Endothelial cell of umbilical vein (primary cell): ENCODE measurements at regions not wholly inside any gene's neighbourhood (a gene's known extent, or its start where the extent isn't known, plus 50 kb on each side); places are given as distances from the start of the nearest gene placed in this dataset.

Experiments
- BruUV-seq: library from RNA; stranded (reverse); fragments of 400-500 nt; replicated peaks from 2 replicates; lab custom pipeline; 2021; lab: Mats Ljungman, UMichigan
- CTCF ChIA-PET: fragments of 300-600, 350-600 bp; sonication (Branson Sonifier 250); formaldehyde crosslinking; loops from one replicate; lab custom pipeline; 2021; ENCODE audit warnings: antibody characterized with exemption, inconsistent platforms; lab: Charles Lee
- POLR2A ChIA-PET: fragments of 300-600, 350-600 bp; sonication (Branson Sonifier 250); formaldehyde crosslinking; loops from one replicate; lab custom pipeline; 2021; ENCODE audit warnings: antibody characterized with exemption, inconsistent platforms; lab: Charles Lee
- DNase-seq: peaks from one replicate; pipeline ENCODE4 v3.0.0-alpha.2; 2011; ENCODE audit warnings: low read depth, low spot score
- FAIRE-seq: peaks from 2 replicates; lab custom pipeline; 2011; peaks lifted over from hg19 to GRCh38; lab: Jason Lieb, UNC
- H2AFZ ChIP-seq: 2 replicates; pipeline ENCODE4 v1.6.0; 2012; ENCODE audit warnings: low read depth, low read length, control low read depth, inconsistent platforms
- H3K27ac ChIP-seq: 2 replicates; pipeline ENCODE4 v1.5.1; 2011; ENCODE audit warnings: low read depth, mild to moderate bottlenecking, control low read depth, low read length, moderate library complexity; ENCODE audit not compliant: insufficient read depth
- H3K27me3 ChIP-seq, 2 experiments: 2 replicates each; pipeline versions ENCODE4 v1.6.0 to v1.6.1; 2011; ENCODE audit warnings: low read length in 2 of 2, mixed read lengths in 1 of 2; ENCODE audit not compliant: control insufficient read depth in 2 of 2, insufficient read depth in 2 of 2
- H3K36me3 ChIP-seq, 2 experiments: 2 replicates in 1 of 2; 3 replicates in 1 of 2; pipeline ENCODE4 v1.5.1; 2011; ENCODE audit warnings: low read length in 2 of 2, mild to moderate bottlenecking in 1 of 2, moderate library complexity in 1 of 2; ENCODE audit not compliant: control insufficient read depth in 2 of 2, insufficient read depth in 2 of 2; ENCODE audit errors: extremely low read depth in 1 of 2
- H3K4me1 ChIP-seq: 3 replicates; pipeline ENCODE4 v1.5.1; 2011; ENCODE audit warnings: mild to moderate bottlenecking, low read length; ENCODE audit not compliant: control insufficient read depth, insufficient read depth; ENCODE audit errors: extremely low read depth
- H3K4me2 ChIP-seq: 2 replicates; pipeline ENCODE4 v1.6.1; 2011; ENCODE audit warnings: low read length, control low read depth, mixed read lengths; ENCODE audit not compliant: insufficient read depth
- H3K4me3 ChIP-seq, 3 experiments: fragments of 200-600 bp in 1 of 3; sonication (generic), shearing (Covaris generic) in 1 of 3; replicated peaks in 1 of 3; 2 replicates each; pipeline ENCODE4 v1.5.1; 2011 to 2016; ENCODE audit warnings: control low read depth in 3 of 3, low read length in 3 of 3, mild to moderate bottlenecking in 2 of 3, inconsistent platforms in 1 of 3, low read depth in 1 of 3, moderate library complexity in 1 of 3; ENCODE audit not compliant: insufficient read depth in 1 of 3
- H3K79me2 ChIP-seq: 2 replicates; pipeline ENCODE4 v1.6.0; 2012; ENCODE audit warnings: low read length, inconsistent platforms; ENCODE audit not compliant: control insufficient read depth, insufficient read depth
- H3K9ac ChIP-seq: replicated peaks from 2 replicates; pipeline ENCODE3; 2011; ENCODE audit warnings: low read length, control low read depth; ENCODE audit not compliant: insufficient read depth; ENCODE audit errors: extremely low read depth
- H3K9me1 ChIP-seq: replicated peaks from 3 replicates; pipeline ENCODE4 v1.6.0; 2011; ENCODE audit warnings: mild to moderate bottlenecking, low read length; ENCODE audit not compliant: control insufficient read depth, insufficient read depth; ENCODE audit errors: extremely low read depth
- H3K9me3 ChIP-seq: replicated peaks from 2 replicates; pipeline ENCODE4 v1.5.1; 2012; ENCODE audit warnings: low read length, inconsistent platforms; ENCODE audit not compliant: control insufficient read depth, insufficient read depth
- H4K20me1 ChIP-seq: replicated peaks from 2 replicates; pipeline ENCODE3; 2011; ENCODE audit warnings: mild to moderate bottlenecking, low read length; ENCODE audit not compliant: control insufficient read depth, insufficient read depth; ENCODE audit errors: extremely low read depth
- EZH2 ChIP-seq: IDR thresholded peaks from 2 replicates; pipeline ENCODE4 v1.6.1; 2012; ENCODE audit warnings: borderline replicate concordance, low read depth, mild to moderate bottlenecking, moderate library complexity, low read length, inconsistent platforms; ENCODE audit not compliant: severe bottlenecking
- FOS ChIP-seq: IDR thresholded peaks from 2 replicates; pipeline ENCODE4 v1.6.1; 2011; ENCODE audit warnings: mild to moderate bottlenecking, low read length, moderate library complexity, borderline replicate concordance; ENCODE audit not compliant: insufficient read depth
- GATA2 ChIP-seq: IDR thresholded peaks from 2 replicates; pipeline ENCODE4 v1.7.0; 2011; ENCODE audit warnings: low read depth, mild to moderate bottlenecking, moderate library complexity, mixed read lengths, low read length; ENCODE audit not compliant: insufficient read length, insufficient read depth
- JUN ChIP-seq: IDR thresholded peaks from 2 replicates; pipeline ENCODE4 v1.6.1; 2011; ENCODE audit warnings: borderline replicate concordance, low read depth; ENCODE audit not compliant: insufficient read length, insufficient read depth
- MAX ChIP-seq: IDR thresholded peaks from 2 replicates; pipeline ENCODE4 v1.6.1; 2011; ENCODE audit not compliant: insufficient read depth, insufficient read length
- MYC ChIP-seq: IDR thresholded peaks from one replicate; pipeline ENCODE4 v1.6.1; 2011; ENCODE audit warnings: mild to moderate bottlenecking, low read depth, low read length
- POLR2A ChIP-seq: IDR thresholded peaks from 2 replicates; pipeline ENCODE4 v1.6.1; 2012; ENCODE audit warnings: low read depth, mild to moderate bottlenecking, control low read depth, low read length
- POLR2AphosphoS5 ChIP-seq: IDR thresholded peaks from 2 replicates; pipeline ENCODE4 v1.6.1; 2012; ENCODE audit warnings: low read depth, mild to moderate bottlenecking, control low read depth, low read length, moderate library complexity; ENCODE audit not compliant: insufficient read depth
- dilution Hi-C: fragments of 300-500 bp; cut with MboI; formaldehyde crosslinking; loops from one replicate; pipeline ENCODE4 v1.15.0; 2019; ENCODE audit warnings: low sequenced_read_pairs; ENCODE audit not compliant: extremely low pct_ligation_motif_present
- intact Hi-C: fragments of 100-400 bp; cut with micrococcal nuclease; formaldehyde crosslinking; loops from one replicate; pipeline ENCODE4 v1.10.0; 2022
- TF ChIP-seq, protein P1 (sequence below), 2 donors: IDR thresholded peaks; 1 replicate in 1 of 2; 2 replicates in 1 of 2; pipeline ENCODE4 v1.5.1; 2011; ENCODE audit warnings: low read length in 2 of 2, mild to moderate bottlenecking in 2 of 2, moderate library complexity in 2 of 2, control low read depth in 1 of 2, inconsistent platforms in 1 of 2, low read depth in 1 of 2; ENCODE audit not compliant: insufficient read depth in 1 of 2; ENCODE audit errors: extremely low read depth in 1 of 2

DNA sequence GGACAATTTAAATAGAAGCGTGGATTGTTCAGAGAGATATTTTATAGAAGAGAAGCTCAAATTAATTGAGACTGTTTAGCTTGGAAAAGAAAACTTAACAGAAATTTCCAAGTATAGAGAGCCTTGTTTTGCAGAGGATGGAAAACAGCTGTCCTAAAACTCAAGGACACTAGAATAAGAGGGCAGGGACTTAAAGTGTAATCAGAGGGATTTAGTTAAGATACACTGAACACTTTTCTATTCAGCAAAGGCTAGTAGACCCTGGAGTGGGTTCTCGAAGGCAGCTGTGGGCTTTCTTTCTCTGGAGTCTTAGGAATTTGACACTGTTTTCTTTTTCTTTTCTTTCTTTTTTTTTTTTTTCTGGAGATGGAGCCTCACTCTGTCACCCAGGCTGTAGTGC is 92.7 kb upstream of the ARX start:
- TF ChIP-seq JUN (no peak), POLR2A (no peak), GATA2 (no peak), POLR2AphosphoS5 (no peak), MYC (no peak), MAX (no peak)
- TF ChIP-seq, protein P1, sequence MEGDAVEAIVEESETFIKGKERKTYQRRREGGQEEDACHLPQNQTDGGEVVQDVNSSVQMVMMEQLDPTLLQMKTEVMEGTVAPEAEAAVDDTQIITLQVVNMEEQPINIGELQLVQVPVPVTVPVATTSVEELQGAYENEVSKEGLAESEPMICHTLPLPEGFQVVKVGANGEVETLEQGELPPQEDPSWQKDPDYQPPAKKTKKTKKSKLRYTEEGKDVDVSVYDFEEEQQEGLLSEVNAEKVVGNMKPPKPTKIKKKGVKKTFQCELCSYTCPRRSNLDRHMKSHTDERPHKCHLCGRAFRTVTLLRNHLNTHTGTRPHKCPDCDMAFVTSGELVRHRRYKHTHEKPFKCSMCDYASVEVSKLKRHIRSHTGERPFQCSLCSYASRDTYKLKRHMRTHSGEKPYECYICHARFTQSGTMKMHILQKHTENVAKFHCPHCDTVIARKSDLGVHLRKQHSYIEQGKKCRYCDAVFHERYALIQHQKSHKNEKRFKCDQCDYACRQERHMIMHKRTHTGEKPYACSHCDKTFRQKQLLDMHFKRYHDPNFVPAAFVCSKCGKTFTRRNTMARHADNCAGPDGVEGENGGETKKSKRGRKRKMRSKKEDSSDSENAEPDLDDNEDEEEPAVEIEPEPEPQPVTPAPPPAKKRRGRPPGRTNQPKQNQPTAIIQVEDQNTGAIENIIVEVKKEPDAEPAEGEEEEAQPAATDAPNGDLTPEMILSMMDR (IDR thresholded peaks at IDR 0.05; ENCODE audit: extremely low read depth in 1 of 2, insufficient read depth in 1 of 2, low read depth in 1 of 2, low read length in 2 of 2): no peak
- Histone ChIP-seq H3K36me3 (no peaks in the 10 kb centered on the region), H3K4me2 (no peak overlapping the region), H3K9me1 (no peaks in the 10 kb centered on the region), H3K27me3 (no peaks in the 10 kb centered on the region), H3K4me3 (no peak overlapping the region), H2AFZ (no peak overlapping the region), H3K9me3 (no peaks in the 10 kb centered on the region), H4K20me1 (no peaks in the 10 kb centered on the region), H3K27ac (no peak overlapping the region), H3K4me1 (no peaks in the 10 kb centered on the region), H3K9ac (no peak overlapping the region), H3K79me2 (no peaks in the 10 kb centered on the region)
- intact Hi-C loops: no loop called here
- dilution Hi-C loops: no loop called here
- no peak for DNase-seq
- peak; percentile 40 for FAIRE-seq
- ChIA-PET CTCF (no interaction called here), POLR2A (no interaction called here)
- BruUV-seq: no TSS peak

DNA sequence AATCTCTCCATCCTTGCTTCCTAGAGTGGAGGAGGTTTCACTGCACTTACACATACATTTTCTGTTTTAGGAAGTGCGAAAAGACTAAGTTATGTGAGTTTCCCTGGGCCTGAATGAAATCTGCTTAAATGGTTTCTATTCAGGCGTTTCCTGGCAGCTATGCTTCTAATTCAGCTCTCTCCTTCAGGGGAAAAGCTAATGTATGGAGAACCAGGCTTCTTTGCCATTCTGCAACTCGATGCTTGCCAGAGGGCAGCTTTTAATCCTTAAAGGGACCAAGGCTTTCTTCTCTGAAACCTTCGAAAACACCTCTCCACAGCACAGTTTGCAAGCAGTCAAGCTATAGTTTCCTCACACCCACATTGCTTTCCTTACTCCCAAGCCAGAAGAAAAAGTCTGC is 89.5 kb upstream of the ARX start:
- FAIRE-seq (no peak), DNase-seq (no peak)
- H3K9me1 ChIP-seq: no peaks in the 10 kb centered on the region
- no peaks in the 10 kb centered on the region for H3K36me3 ChIP-seq
- no peak overlapping the region for H2AFZ ChIP-seq
- no peak overlapping the region for H3K9ac ChIP-seq
- dilution Hi-C loops (no loop called here), intact Hi-C loops (no loop called here)
- no peaks in the 10 kb centered on the region for H3K79me2 ChIP-seq
- H3K4me1 ChIP-seq: no peaks in the 10 kb centered on the region
- H3K27ac ChIP-seq: no peak overlapping the region
- ChIA-PET CTCF (no interaction called here), POLR2A (no interaction called here)
- no peak for TF ChIP-seq POLR2A
- TF ChIP-seq JUN: no peak
- no peak for TF ChIP-seq FOS
- no peak for TF ChIP-seq MYC
- no peak for TF ChIP-seq MAX
- TF ChIP-seq POLR2AphosphoS5: no peak
- no peak for TF ChIP-seq EZH2
- TF ChIP-seq GATA2: no peak
- TF ChIP-seq, protein P1 (IDR thresholded peaks at IDR 0.05; ENCODE audit: extremely low read depth in 1 of 2, insufficient read depth in 1 of 2, low read depth in 1 of 2, low read length in 2 of 2): no peak
- no peak overlapping the region for H3K4me3 ChIP-seq
- no peaks in the 10 kb centered on the region for H4K20me1 ChIP-seq
- no peak overlapping the region for H3K4me2 ChIP-seq
- no peaks in the 10 kb centered on the region for H3K27me3 ChIP-seq
- BruUV-seq: no TSS peak
- H3K9me3 ChIP-seq: no peaks in the 10 kb centered on the region
